Gastroesophageal sphincter (tissue), 3 donors: ENCODE measurements at regions not wholly inside any gene's neighbourhood (a gene's known extent, or its start where the extent isn't known, plus 50 kb on each side); places are given as distances from the start of the nearest gene placed in this dataset.
"Not testable (repeated sequence)": the region's sequence is repeated elsewhere in the genome, so short reads cannot be mapped to it uniquely, and the experiment has no call there.

ENCODE experiments used
- EP300 ChIP-seq: sonication (generic); formaldehyde crosslinking; IDR thresholded peaks from one replicate; pipeline ENCODE4 v1.6.1; 2017; ENCODE audit warnings: antibody characterized with exemption, mild to moderate bottlenecking
- POLR2AphosphoS5 ChIP-seq: sonication (generic); formaldehyde crosslinking; IDR thresholded peaks from one replicate; pipeline ENCODE4 v1.6.1; 2017; ENCODE audit warnings: antibody characterized with exemption
- TF ChIP-seq, protein P1 (sequence below), 4 experiments: fragments of 200-600 bp in 2 of 4; fragments of 450-650 bp in 2 of 4; sonication (generic) in 1 of 4; IDR thresholded peaks; one replicate each; pipeline ENCODE4 v1.5.1; 2017 to 2019; ENCODE audit warnings: antibody characterized with exemption in 4 of 4, mild to moderate bottlenecking in 2 of 4, moderate library complexity in 2 of 4

DNA sequence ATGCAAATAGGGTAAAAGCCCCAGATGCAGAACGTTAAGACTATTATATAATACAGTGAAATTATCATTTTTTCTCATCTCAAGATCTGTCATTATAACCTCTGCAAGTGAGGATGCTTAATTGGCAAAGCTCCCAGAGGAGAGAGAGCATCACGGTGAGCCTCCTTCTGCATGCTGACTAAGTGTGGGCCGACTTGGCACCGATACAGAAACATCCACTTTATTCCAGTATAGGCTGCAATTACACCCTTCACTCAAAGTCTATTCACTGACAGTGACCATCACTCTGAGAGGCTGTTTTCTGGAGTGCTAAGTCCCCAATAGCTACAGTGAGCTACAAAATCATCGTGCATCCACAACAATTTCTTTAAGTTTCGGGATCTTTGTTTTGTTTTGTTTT, 69.6 kb upstream of the NBPF26 start:
- TF ChIP-seq EP300, POLR2AphosphoS5: not testable (repeated sequence)
- TF ChIP-seq, protein P1, sequence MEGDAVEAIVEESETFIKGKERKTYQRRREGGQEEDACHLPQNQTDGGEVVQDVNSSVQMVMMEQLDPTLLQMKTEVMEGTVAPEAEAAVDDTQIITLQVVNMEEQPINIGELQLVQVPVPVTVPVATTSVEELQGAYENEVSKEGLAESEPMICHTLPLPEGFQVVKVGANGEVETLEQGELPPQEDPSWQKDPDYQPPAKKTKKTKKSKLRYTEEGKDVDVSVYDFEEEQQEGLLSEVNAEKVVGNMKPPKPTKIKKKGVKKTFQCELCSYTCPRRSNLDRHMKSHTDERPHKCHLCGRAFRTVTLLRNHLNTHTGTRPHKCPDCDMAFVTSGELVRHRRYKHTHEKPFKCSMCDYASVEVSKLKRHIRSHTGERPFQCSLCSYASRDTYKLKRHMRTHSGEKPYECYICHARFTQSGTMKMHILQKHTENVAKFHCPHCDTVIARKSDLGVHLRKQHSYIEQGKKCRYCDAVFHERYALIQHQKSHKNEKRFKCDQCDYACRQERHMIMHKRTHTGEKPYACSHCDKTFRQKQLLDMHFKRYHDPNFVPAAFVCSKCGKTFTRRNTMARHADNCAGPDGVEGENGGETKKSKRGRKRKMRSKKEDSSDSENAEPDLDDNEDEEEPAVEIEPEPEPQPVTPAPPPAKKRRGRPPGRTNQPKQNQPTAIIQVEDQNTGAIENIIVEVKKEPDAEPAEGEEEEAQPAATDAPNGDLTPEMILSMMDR (IDR thresholded peaks at IDR 0.05) = not testable (repeated sequence)
